ENCODE measurements at regions not wholly inside any gene's neighbourhood (a gene's known extent, or its start where the extent isn't known, plus 50 kb on each side); places are given as distances from the start of the nearest gene placed in this dataset.

DNA sequence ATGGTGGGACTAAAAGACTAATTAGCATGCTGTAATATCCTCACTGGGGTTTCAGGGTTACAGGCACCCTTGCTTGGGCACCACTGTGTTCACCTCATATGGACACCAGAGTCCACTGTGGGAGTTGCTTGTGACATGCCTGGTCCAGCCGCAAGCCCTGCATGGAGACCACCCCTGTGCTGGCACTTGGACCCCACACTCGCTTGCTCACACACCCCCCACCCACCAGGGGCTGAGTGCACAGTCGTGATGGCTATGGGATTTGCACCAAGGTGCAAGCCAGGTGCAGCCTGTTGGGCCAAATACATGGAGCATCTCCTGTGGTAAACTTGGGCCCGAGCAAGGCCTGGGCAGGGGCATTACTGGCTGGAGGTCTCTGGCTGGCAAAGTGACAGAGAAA, 129.1 kb downstream of the SYT10 start:
- Histone ChIP-seq H3K27ac (no peak overlapping the region), H3K4me3 (no peak overlapping the region), H3K4me1 (no peaks in the 10 kb centered on the region), H3K27me3 (no peaks in the 10 kb centered on the region), H3K36me3 (no peaks in the 10 kb centered on the region), H3K9me3 (no peaks in the 10 kb centered on the region)
- no peak for DNase-seq
- TF ChIP-seq POLR2AphosphoS5 (IDR thresholded peaks at IDR 0.05) = no peak
- TF ChIP-seq, protein P1, sequence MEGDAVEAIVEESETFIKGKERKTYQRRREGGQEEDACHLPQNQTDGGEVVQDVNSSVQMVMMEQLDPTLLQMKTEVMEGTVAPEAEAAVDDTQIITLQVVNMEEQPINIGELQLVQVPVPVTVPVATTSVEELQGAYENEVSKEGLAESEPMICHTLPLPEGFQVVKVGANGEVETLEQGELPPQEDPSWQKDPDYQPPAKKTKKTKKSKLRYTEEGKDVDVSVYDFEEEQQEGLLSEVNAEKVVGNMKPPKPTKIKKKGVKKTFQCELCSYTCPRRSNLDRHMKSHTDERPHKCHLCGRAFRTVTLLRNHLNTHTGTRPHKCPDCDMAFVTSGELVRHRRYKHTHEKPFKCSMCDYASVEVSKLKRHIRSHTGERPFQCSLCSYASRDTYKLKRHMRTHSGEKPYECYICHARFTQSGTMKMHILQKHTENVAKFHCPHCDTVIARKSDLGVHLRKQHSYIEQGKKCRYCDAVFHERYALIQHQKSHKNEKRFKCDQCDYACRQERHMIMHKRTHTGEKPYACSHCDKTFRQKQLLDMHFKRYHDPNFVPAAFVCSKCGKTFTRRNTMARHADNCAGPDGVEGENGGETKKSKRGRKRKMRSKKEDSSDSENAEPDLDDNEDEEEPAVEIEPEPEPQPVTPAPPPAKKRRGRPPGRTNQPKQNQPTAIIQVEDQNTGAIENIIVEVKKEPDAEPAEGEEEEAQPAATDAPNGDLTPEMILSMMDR (IDR thresholded peaks at IDR 0.05) = no peak
- WGBS, 2 donors = 80 to 90% methylated on average over 4 of the region's 4 CpGs
- intact Hi-C loops (cut with DNase I) = no loop called here

- Histone ChIP-seq H3K4me1 (no peaks in the 10 kb centered on the region), H3K4me3 (no peak overlapping the region), H3K9me3 (peaks cover 0 to 3% (median 0%) of the 10 kb centered on the region in 4 donors), H3K27ac (no peak overlapping the region), H3K27me3 (no peaks in the 10 kb centered on the region), H3K36me3 (no peaks in the 10 kb centered on the region)
- WGBS, 2 donors = 69 to 73% methylated on average over 2 of the region's 2 CpGs
- no peak for DNase-seq
- no peak for TF ChIP-seq EP300 (IDR thresholded peaks at IDR 0.05)
- TF ChIP-seq POLR2A (IDR thresholded peaks at IDR 0.05) = no peak
- TF ChIP-seq POLR2AphosphoS5 (IDR thresholded peaks at IDR 0.05) = no peak
- TF ChIP-seq, protein P1 (IDR thresholded peaks at IDR 0.05) = no peak
- intact Hi-C loops (cut with DNase I) = no loop called here
Observed at GRCh38 chr12:33304176-33304575, 135.4 kb downstream of the SYT10 start.

DNA sequence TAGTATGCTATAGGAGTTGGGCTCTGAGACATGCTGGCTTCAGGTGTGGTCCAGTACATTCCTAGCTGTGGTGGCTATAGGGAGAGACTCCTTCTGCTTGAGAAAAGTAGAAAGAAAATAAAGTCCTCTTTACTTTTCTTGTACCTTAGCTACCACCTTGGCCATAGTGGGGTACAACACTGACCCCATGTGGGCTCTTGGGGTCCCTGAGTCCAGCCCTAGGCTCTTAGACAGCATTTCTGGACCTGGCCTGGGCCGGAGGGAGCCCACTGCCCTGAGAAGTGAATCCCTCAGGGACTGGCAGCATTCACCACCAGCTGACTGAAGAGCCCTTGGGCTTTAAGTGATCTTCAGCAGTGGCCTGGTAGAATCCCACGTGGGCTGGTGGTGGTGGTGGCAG, 143.1 kb downstream of the SYT10 start:
- 25 to 50% methylated on average over 2 of the region's 2 CpGs for WGBS, 2 donors
- Histone ChIP-seq H3K4me3 (no peak overlapping the region), H3K27me3 (no peaks in the 10 kb centered on the region), H3K27ac (no peak overlapping the region), H3K9me3 (peaks cover 0 to 3% (median 0%) of the 10 kb centered on the region in 4 donors), H3K36me3 (no peaks in the 10 kb centered on the region), H3K4me1 (no peaks in the 10 kb centered on the region)
- TF ChIP-seq POLR2AphosphoS5 (IDR thresholded peaks at IDR 0.05) = no peak
- no peak for TF ChIP-seq EP300 (IDR thresholded peaks at IDR 0.05)
- TF ChIP-seq, protein P1 (IDR thresholded peaks at IDR 0.05) = no peak
- no peak for TF ChIP-seq POLR2A (IDR thresholded peaks at IDR 0.05)
- intact Hi-C loops (cut with DNase I) = no loop called here
- DNase-seq = no peak

GRCh38 chr12:33290703-33291102, 148.9 kb downstream of the SYT10 start:
- intact Hi-C loops (cut with DNase I) = no loop called here

GRCh38 chr12:33283054-33283453, 156.6 kb downstream of the SYT10 start:
- intact Hi-C loops (cut with DNase I) = no loop called here
- H3K4me3 ChIP-seq = no peak overlapping the region
- H3K9me3 ChIP-seq = peaks cover 0 to 7% (median 3%) of the 10 kb centered on the region in 4 donors
- no peaks in the 10 kb centered on the region for H3K4me1 ChIP-seq
- no peak for DNase-seq
- TF ChIP-seq POLR2AphosphoS5 (IDR thresholded peaks at IDR 0.05) (no peak), POLR2A (IDR thresholded peaks at IDR 0.05) (no peak), EP300 (IDR thresholded peaks at IDR 0.05) (no peak)
- TF ChIP-seq, protein P1 (IDR thresholded peaks at IDR 0.05) = no peak
- H3K36me3 ChIP-seq = no peaks in the 10 kb centered on the region
- H3K27ac ChIP-seq = no peak overlapping the region
- H3K27me3 ChIP-seq = no peaks in the 10 kb centered on the region
- 81 to 90% methylated on average over 1 of the region's 1 CpG for WGBS, 2 donors

More at GRCh38 chr12:33290703-33291102, 148.9 kb downstream of the SYT10 start:
- TF ChIP-seq EP300 (IDR thresholded peaks at IDR 0.05) = no peak
- no peak for TF ChIP-seq POLR2AphosphoS5 (IDR thresholded peaks at IDR 0.05)
- TF ChIP-seq, protein P1 (IDR thresholded peaks at IDR 0.05) = no peak
- TF ChIP-seq POLR2A (IDR thresholded peaks at IDR 0.05) = no peak
- no peak overlapping the region for H3K27ac ChIP-seq
- no peak overlapping the region for H3K4me3 ChIP-seq
- DNase-seq = no peak
- no peaks in the 10 kb centered on the region for H3K4me1 ChIP-seq
- 46 to 56% methylated on average over 3 of the region's 3 CpGs for WGBS, 2 donors
- H3K27me3 ChIP-seq = no peaks in the 10 kb centered on the region
- H3K36me3 ChIP-seq = no peaks in the 10 kb centered on the region
- H3K9me3 ChIP-seq = no peaks in the 10 kb centered on the region

Measured in sigmoid colon (tissue), 6 donors.